HepG2 (cell line): ENCODE measurements at regions not wholly inside any gene's neighbourhood (a gene's known extent, or its start where the extent isn't known, plus 50 kb on each side); places are given as distances from the start of the nearest gene placed in this dataset.

Experiments used
- ATAC-seq: fragments of 200-7000 bp; cut with Tn5 transposase; 3 replicates; pipeline ENCODE4 v1.9.1; 2020; ENCODE audit warnings: mild to moderate bottlenecking, moderate library complexity
- BruUV-seq: library from RNA; stranded (reverse); fragments of 400-500 nt; replicated peaks from 2 replicates; lab custom pipeline; 2021; lab: Mats Ljungman, UMichigan
- CTCF ChIA-PET: fragments of 300-600 bp; formaldehyde crosslinking; extraction: SDS; loops from one replicate; lab custom pipeline; 2021; ENCODE audit warnings: low total read pairs, inconsistent platforms, low intra/inter-chr PET ratio; lab: Yijun Ruan, JAX
- POLR2A ChIA-PET: fragments of 350-600 bp; sonication (Branson Sonifier 250); formaldehyde crosslinking; loops from one replicate; lab custom pipeline; 2020; ENCODE audit warnings: antibody characterized with exemption, inconsistent platforms; lab: Yijun Ruan, JAX
- DNase-seq: peaks from one replicate; pipeline ENCODE4 v3.0.0-alpha.2; 2015; ENCODE audit warnings: low spot score
- FAIRE-seq: peaks from 3 replicates; lab custom pipeline; 2011; peaks lifted over from hg19 to GRCh38; lab: Jason Lieb, UNC
- H2AFZ ChIP-seq: one replicate; pipeline ENCODE4 v1.6.1; 2011; ENCODE audit warnings: low read length, inconsistent platforms
- H3K27ac ChIP-seq: fragments of 300-600 bp; 3 replicates; pipeline ENCODE4 v1.8.0; 2011; ENCODE audit warnings: mixed run types, mild to moderate bottlenecking, mixed read lengths, low read length, inconsistent platforms; ENCODE audit not compliant: insufficient read depth; ENCODE audit errors: extremely low read length
- H3K27me3 ChIP-seq, 2 experiments: fragments of 200-600 bp in 1 of 2; 2 replicates in 1 of 2; 3 replicates in 1 of 2; pipeline versions ENCODE4 v1.6.0 to v1.8.0; 2011; ENCODE audit warnings: low read length in 2 of 2, mild to moderate bottlenecking in 2 of 2, moderate library complexity in 2 of 2, inconsistent platforms in 1 of 2; ENCODE audit not compliant: insufficient read depth in 2 of 2, control insufficient read depth in 1 of 2
- H3K36me3 ChIP-seq, 2 experiments: fragments of 200-600 bp in 1 of 2; replicated peaks in 1 of 2; 2 replicates in 1 of 2; 3 replicates in 1 of 2; pipeline versions ENCODE4 v1.5.1 to v1.8.0; 2011; ENCODE audit warnings: low read length in 2 of 2, inconsistent platforms in 1 of 2; ENCODE audit not compliant: insufficient read depth in 2 of 2, control insufficient read depth in 1 of 2
- H3K4me1 ChIP-seq: 2 replicates; pipeline ENCODE4 v1.5.1; 2012; ENCODE audit warnings: low read length, inconsistent platforms; ENCODE audit not compliant: insufficient read depth
- H3K4me2 ChIP-seq: 2 replicates; pipeline ENCODE4 v1.6.0; 2011; ENCODE audit warnings: low read depth, low read length, inconsistent platforms
- H3K4me3 ChIP-seq, 3 experiments: fragments of 200-600 bp in 1 of 3; sonication (generic), shearing (Covaris generic) in 1 of 3; replicated peaks in 1 of 3; 2 replicates each; pipeline ENCODE4 v1.5.1; 2011 to 2016; ENCODE audit warnings: low read length in 3 of 3, inconsistent platforms in 2 of 3, low read depth in 2 of 3, mild to moderate bottlenecking in 2 of 3, control low read depth in 1 of 3, mixed read lengths in 1 of 3; ENCODE audit not compliant: insufficient read depth in 1 of 3
- H3K79me2 ChIP-seq: one replicate; pipeline ENCODE4 v1.6.1; 2011; ENCODE audit warnings: low read length, inconsistent platforms; ENCODE audit not compliant: insufficient read depth
- H3K9ac ChIP-seq: 2 replicates; pipeline ENCODE4 v1.6.0; 2011; ENCODE audit warnings: mild to moderate bottlenecking, low read depth, low read length, inconsistent platforms; ENCODE audit not compliant: insufficient read depth
- H3K9me3 ChIP-seq: 2 replicates; pipeline ENCODE4 v1.5.1; 2012; ENCODE audit warnings: mild to moderate bottlenecking, low read length
- H4K20me1 ChIP-seq: 2 replicates; pipeline ENCODE4 v1.6.0; 2011; ENCODE audit warnings: inconsistent platforms, mild to moderate bottlenecking, low read length, moderate library complexity; ENCODE audit not compliant: insufficient read depth
- KAT2B ChIP-seq: fragments of 150-350 bp; IDR thresholded peaks from 2 replicates; pipeline ENCODE4 v1.6.1; 2014; ENCODE audit warnings: low read depth, low read length, borderline replicate concordance
- STAG1 ChIP-seq: sonication (generic); formaldehyde crosslinking; IDR thresholded peaks from 2 replicates; pipeline ENCODE4 v1.4.0; 2020; ENCODE audit warnings: missing genetic modification reagents
- ZNF263 ChIP-seq: sonication (generic); formaldehyde crosslinking; IDR thresholded peaks from 2 replicates; pipeline ENCODE4 v1.4.0; 2020; ENCODE audit warnings: missing genetic modification reagents
- ZNF451 ChIP-seq: sonication (generic); formaldehyde crosslinking; IDR thresholded peaks from 2 replicates; pipeline ENCODE4 v1.5.0; 2020; ENCODE audit warnings: mild to moderate bottlenecking, missing genetic modification reagents
- ZNF678 ChIP-seq: sonication (generic); formaldehyde crosslinking; IDR thresholded peaks from 2 replicates; pipeline ENCODE4 v1.4.0; 2020; ENCODE audit warnings: mild to moderate bottlenecking, missing genetic modification reagents
- WGBS: methylation state at CpG from one replicate; pipeline ENCODE4 v1.1.6; 2017; ENCODE audit warnings: low lambda C conversion rate; 5-methylcytosine and 5-hydroxymethylcytosine counted together
- in situ Hi-C: cut with HindIII; loops from 2 replicates; pipeline ENCODE4 v1.10.0; 2017; ENCODE audit warnings: low pct_unique_long_range_greater_than_20kb; ENCODE audit not compliant: extremely low pct_ligation_motif_present
- intact Hi-C: fragments of 100-400 bp; cut with micrococcal nuclease; formaldehyde crosslinking; loops from one replicate; pipeline ENCODE4 v1.10.0; 2022; ENCODE audit not compliant: unreplicated experiment
- TF ChIP-seq, protein P1 (sequence below): sonication (generic); formaldehyde crosslinking; IDR thresholded peaks from 2 replicates; pipeline ENCODE4 v1.4.0; 2020; ENCODE audit warnings: missing genetic modification reagents, mild to moderate bottlenecking, borderline replicate concordance
- TF ChIP-seq, protein P2 (sequence below): sonication (generic); formaldehyde crosslinking; IDR thresholded peaks from 2 replicates; pipeline ENCODE4 v1.4.0; 2020; ENCODE audit warnings: missing genetic modification reagents, mild to moderate bottlenecking, borderline replicate concordance
- TF ChIP-seq, protein P3 (sequence below): sonication (generic); formaldehyde crosslinking; IDR thresholded peaks from 2 replicates; pipeline ENCODE4 v1.5.1; 2020; ENCODE audit warnings: mild to moderate bottlenecking, missing genetic modification reagents, moderate library complexity

DNA sequence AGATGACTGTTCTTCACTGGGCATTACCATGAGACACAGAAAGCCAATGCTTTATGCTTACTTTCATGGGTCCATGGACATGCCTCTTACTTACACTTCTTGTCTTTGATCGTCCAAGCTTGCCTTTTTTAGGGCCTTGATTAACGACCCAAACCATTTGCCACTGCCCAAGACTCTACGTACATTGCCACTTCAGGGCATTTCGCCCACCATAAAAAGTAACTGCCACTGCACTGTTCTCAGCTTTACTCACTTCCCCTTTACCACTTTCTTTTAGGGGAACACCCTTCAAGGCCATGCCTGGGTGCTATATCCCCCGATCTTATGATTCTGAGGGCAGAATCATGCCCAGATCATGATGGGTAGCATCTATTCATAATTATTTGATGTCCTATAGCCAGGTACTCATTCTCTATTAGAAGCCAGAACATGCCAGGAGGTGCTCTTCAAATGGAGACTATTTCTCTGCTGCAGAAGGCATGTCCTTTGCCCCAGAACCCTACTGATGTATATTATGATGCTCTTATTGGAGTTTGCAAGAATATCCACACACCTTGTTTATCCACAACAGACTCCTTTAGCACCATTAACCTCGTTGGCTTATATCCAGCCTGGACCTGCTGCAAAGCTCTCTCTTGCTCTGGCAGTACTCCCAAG, 64.1 kb upstream of the RAD23B start:
- BruUV-seq = no TSS peak
- Histone ChIP-seq H3K27ac (no peak overlapping the region), H3K27me3 (no peaks in the 10 kb centered on the region), H3K4me1 (peaks cover 37% of the 10 kb centered on the region), H3K4me3 (no peak overlapping the region), H3K9ac (no peak overlapping the region), H3K79me2 (no peaks in the 10 kb centered on the region), H4K20me1 (no peaks in the 10 kb centered on the region), H3K36me3 (no peaks in the 10 kb centered on the region), H3K4me2 (no peak overlapping the region), H2AFZ (no peak overlapping the region), H3K9me3 (no peaks in the 10 kb centered on the region)
- in situ Hi-C loops = no loop called here
- no peak for DNase-seq
- no peak for FAIRE-seq
- 40% methylated on average over 6 of the region's 6 CpGs for WGBS
- TF ChIP-seq ZNF678 (CRISPR knock-in tag) (no peak), KAT2B (no peak), STAG1 (CRISPR knock-in tag) (no peak), ZNF451 (CRISPR knock-in tag) (no peak), ZNF263 (CRISPR knock-in tag) (no peak)
- TF ChIP-seq, protein P1, sequence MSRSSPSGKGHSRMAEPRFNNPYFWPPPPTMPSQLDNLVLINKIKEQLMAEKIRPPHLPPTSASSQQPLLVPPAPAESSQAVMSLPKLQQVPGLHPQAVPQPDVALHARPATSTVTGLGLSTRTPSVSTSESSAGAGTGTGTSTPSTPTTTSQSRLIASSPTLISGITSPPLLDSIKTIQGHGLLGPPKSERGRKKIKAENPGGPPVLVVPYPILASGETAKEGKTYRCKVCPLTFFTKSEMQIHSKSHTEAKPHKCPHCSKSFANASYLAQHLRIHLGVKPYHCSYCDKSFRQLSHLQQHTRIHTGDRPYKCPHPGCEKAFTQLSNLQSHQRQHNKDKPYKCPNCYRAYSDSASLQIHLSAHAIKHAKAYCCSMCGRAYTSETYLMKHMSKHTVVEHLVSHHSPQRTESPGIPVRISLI = no peak
- TF ChIP-seq, protein P2, sequence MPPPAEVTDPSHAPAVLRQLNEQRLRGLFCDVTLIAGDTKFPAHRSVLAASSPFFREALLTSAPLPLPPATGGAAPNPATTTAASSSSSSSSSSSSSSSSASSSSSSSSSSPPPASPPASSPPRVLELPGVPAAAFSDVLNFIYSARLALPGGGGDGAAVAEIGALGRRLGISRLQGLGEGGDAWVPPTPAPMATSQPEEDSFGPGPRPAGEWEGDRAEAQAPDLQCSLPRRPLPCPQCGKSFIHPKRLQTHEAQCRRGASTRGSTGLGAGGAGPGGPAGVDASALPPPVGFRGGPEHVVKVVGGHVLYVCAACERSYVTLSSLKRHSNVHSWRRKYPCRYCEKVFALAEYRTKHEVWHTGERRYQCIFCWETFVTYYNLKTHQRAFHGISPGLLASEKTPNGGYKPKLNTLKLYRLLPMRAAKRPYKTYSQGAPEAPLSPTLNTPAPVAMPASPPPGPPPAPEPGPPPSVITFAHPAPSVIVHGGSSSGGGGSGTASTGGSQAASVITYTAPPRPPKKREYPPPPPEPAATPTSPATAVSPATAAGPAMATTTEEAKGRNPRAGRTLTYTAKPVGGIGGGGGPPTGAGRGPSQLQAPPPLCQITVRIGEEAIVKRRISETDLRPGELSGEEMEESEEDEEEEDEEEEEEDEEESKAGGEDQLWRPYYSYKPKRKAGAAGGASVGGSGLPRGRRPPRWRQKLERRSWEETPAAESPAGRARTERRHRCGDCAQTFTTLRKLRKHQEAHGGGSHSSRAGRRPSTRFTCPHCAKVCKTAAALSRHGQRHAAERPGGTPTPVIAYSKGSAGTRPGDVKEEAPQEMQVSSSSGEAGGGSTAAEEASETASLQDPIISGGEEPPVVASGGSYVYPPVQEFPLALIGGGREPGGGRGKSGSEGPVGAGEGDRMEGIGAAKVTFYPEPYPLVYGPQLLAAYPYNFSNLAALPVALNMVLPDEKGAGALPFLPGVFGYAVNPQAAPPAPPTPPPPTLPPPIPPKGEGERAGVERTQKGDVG (CRISPR knock-in tag) = no peak
- TF ChIP-seq, protein P3, sequence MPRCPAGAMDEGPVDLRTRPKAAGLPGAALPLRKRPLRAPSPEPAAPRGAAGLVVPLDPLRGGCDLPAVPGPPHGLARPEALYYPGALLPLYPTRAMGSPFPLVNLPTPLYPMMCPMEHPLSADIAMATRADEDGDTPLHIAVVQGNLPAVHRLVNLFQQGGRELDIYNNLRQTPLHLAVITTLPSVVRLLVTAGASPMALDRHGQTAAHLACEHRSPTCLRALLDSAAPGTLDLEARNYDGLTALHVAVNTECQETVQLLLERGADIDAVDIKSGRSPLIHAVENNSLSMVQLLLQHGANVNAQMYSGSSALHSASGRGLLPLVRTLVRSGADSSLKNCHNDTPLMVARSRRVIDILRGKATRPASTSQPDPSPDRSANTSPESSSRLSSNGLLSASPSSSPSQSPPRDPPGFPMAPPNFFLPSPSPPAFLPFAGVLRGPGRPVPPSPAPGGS (CRISPR knock-in tag) = no peak
- CTCF ChIA-PET = no interaction called here
- POLR2A ChIA-PET = no interaction called here
- intact Hi-C loops = no loop called here
- ATAC-seq = no peak
